Hepatocyte (in vitro differentiated cells): ENCODE measurements at regions not wholly inside any gene's neighbourhood (a gene's known extent, or its start where the extent isn't known, plus 50 kb on each side); places are given as distances from the start of the nearest gene placed in this dataset.

Source experiments
- DNase-seq: peaks from one replicate; pipeline ENCODE4 v3.0.0-alpha.2; 2016; ENCODE audit warnings: low spot score
- H2AFZ ChIP-seq: fragments of 200-600 bp; sonication (generic); 2 replicates; pipeline ENCODE4 v1.6.0; 2016; ENCODE audit warnings: antibody characterized with exemption, mild to moderate bottlenecking
- H3K27ac ChIP-seq: fragments of 200-600 bp; sonication (generic); 2 replicates; pipeline ENCODE4 v1.5.1; 2016; ENCODE audit warnings: mild to moderate bottlenecking
- H3K27me3 ChIP-seq: fragments of 200-600 bp; sonication (generic); 2 replicates; pipeline ENCODE4 v1.6.1; 2016
- H3K36me3 ChIP-seq: fragments of 200-600 bp; sonication (generic); replicated peaks from 2 replicates; pipeline ENCODE4 v1.5.1; 2016; ENCODE audit warnings: low read depth; ENCODE audit not compliant: insufficient read depth
- H3K4me1 ChIP-seq: fragments of 200-600 bp; sonication (generic); 2 replicates; pipeline ENCODE4 v1.5.1; 2016; ENCODE audit warnings: mild to moderate bottlenecking, moderate library complexity; ENCODE audit not compliant: insufficient read depth
- H3K4me2 ChIP-seq: fragments of 200-600 bp; sonication (generic); 2 replicates; pipeline ENCODE4 v1.6.0; 2016
- H3K4me3 ChIP-seq: fragments of 200-600 bp; sonication (generic); 2 replicates; pipeline ENCODE4 v1.5.1; 2016; ENCODE audit warnings: mild to moderate bottlenecking
- H3K79me2 ChIP-seq: fragments of 200-600 bp; sonication (generic); 2 replicates; pipeline ENCODE4 v1.6.0; 2017; ENCODE audit warnings: mild to moderate bottlenecking
- H3K9me2 ChIP-seq: fragments of 200-600 bp; sonication (generic); replicated peaks from 2 replicates; pipeline ENCODE4 v1.6.0; 2017; ENCODE audit warnings: mild to moderate bottlenecking; ENCODE audit not compliant: insufficient read depth
- H3K9me3 ChIP-seq: fragments of 200-600 bp; sonication (generic); 2 replicates; pipeline ENCODE4 v1.5.1; 2016; ENCODE audit warnings: low read depth, mild to moderate bottlenecking
- H4K20me1 ChIP-seq: fragments of 200-600 bp; sonication (generic); 2 replicates; pipeline ENCODE4 v1.6.0; 2016; ENCODE audit warnings: mild to moderate bottlenecking; ENCODE audit not compliant: insufficient read depth, poor library complexity, severe bottlenecking
- CTCF ChIP-seq: fragments of 200-600 bp; sonication (generic); IDR thresholded peaks from 2 replicates; pipeline ENCODE4 v1.5.1; 2016; ENCODE audit warnings: antibody characterized with exemption, mild to moderate bottlenecking; ENCODE audit not compliant: poor library complexity
- EZH2 ChIP-seq: fragments of 200-600 bp; sonication (generic); IDR thresholded peaks from 2 replicates; pipeline ENCODE4 v1.6.1; 2016; ENCODE audit warnings: antibody characterized with exemption, mild to moderate bottlenecking, borderline replicate concordance
- EZH2phosphoT487 ChIP-seq: fragments of 200-600 bp; sonication (generic); IDR thresholded peaks from one replicate; pipeline ENCODE4 v1.6.1; 2018; ENCODE audit warnings: antibody characterized with exemption, mild to moderate bottlenecking, low read depth, moderate library complexity; ENCODE audit not compliant: unreplicated experiment, severe bottlenecking
- WGBS: methylation state at CpG from one replicate; pipeline ENCODE4 v1.1.6; 2016; ENCODE audit warnings: low lambda C conversion rate; ENCODE audit errors: missing lambda C conversion rate; 5-methylcytosine and 5-hydroxymethylcytosine counted together

- Histone ChIP-seq H3K79me2 (no peaks in the 10 kb centered on the region), H3K4me1 (no peaks in the 10 kb centered on the region), H3K27me3 (no peaks in the 10 kb centered on the region), H3K4me2 (no peak overlapping the region), H3K9me2 (no peaks in the 10 kb centered on the region), H3K4me3 (no peak overlapping the region), H3K9me3 (no peaks in the 10 kb centered on the region), H2AFZ (no peak overlapping the region), H3K36me3 (no peaks in the 10 kb centered on the region), H3K27ac (no peak overlapping the region), H4K20me1 (no peaks in the 10 kb centered on the region)
- WGBS, result 77% methylated on average over 5 of the region's 5 CpGs
- no peak for DNase-seq
- TF ChIP-seq EZH2, result no peak
- no peak for TF ChIP-seq EZH2phosphoT487
- TF ChIP-seq CTCF, result no peak
Measured at GRCh38 chr6:98131290-98131990, 702.9 kb upstream of the POU3F2 start.

- Histone ChIP-seq H3K4me3 (no peak overlapping the region), H3K9me3 (no peaks in the 10 kb centered on the region), H3K27me3 (no peaks in the 10 kb centered on the region), H3K27ac (no peak overlapping the region), H3K4me1 (no peaks in the 10 kb centered on the region), H3K79me2 (no peaks in the 10 kb centered on the region), H3K36me3 (no peaks in the 10 kb centered on the region), H4K20me1 (no peaks in the 10 kb centered on the region), H3K4me2 (no peak overlapping the region), H3K9me2 (no peaks in the 10 kb centered on the region), H2AFZ (no peak overlapping the region)
- no peak for TF ChIP-seq EZH2
- WGBS, result 25% methylated on average over 4 of the region's 4 CpGs
- no peak for DNase-seq
Measured at GRCh38 chr6:98136333-98136732, 698.0 kb upstream of the POU3F2 start.

GRCh38 chr6:98137391-98137790 lies 697.0 kb upstream of the POU3F2 start:
- H3K4me1 ChIP-seq, result no peaks in the 10 kb centered on the region
- H3K9me2 ChIP-seq, result no peaks in the 10 kb centered on the region
- no peaks in the 10 kb centered on the region for H4K20me1 ChIP-seq
- DNase-seq, result no peak
- no peak overlapping the region for H3K4me2 ChIP-seq
- 6% methylated on average over 1 of the region's 1 CpG for WGBS
- H3K79me2 ChIP-seq, result no peaks in the 10 kb centered on the region
- no peaks in the 10 kb centered on the region for H3K9me3 ChIP-seq
- no peak overlapping the region for H3K27ac ChIP-seq
- no peaks in the 10 kb centered on the region for H3K36me3 ChIP-seq
- H2AFZ ChIP-seq, result no peak overlapping the region
- TF ChIP-seq EZH2 (no peak), CTCF (no peak), EZH2phosphoT487 (no peak)
- no peaks in the 10 kb centered on the region for H3K27me3 ChIP-seq
- H3K4me3 ChIP-seq, result no peak overlapping the region

DNA sequence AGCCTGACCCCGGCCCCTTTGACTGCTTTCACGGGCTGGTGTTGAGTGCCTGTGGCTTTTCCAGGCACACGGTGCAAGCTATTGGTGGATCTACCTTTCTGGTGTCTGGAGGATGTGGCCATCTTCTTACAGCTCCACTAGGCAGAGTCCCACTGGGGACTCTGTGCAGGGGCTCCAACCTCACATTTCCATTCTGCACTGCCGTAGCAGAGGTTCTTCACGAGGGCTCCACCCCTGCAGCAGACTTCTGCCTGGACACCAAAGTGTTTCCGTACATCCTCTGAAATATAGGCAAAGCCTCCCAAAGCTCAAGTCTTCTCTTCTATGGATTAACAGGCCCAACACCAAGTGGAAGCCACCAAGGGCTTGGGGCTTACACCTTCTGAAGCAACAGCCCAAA lies 691.5 kb upstream of the POU3F2 start:
- TF ChIP-seq EZH2, result no peak
- no peak for TF ChIP-seq CTCF
- TF ChIP-seq EZH2phosphoT487, result no peak
- H3K9me2 ChIP-seq, result no peaks in the 10 kb centered on the region
- H3K36me3 ChIP-seq, result no peaks in the 10 kb centered on the region
- H3K4me2 ChIP-seq, result no peak overlapping the region
- no peaks in the 10 kb centered on the region for H3K4me1 ChIP-seq
- no peak overlapping the region for H2AFZ ChIP-seq
- H3K4me3 ChIP-seq, result no peak overlapping the region
- DNase-seq, result no peak
- no peaks in the 10 kb centered on the region for H3K9me3 ChIP-seq
- no peak overlapping the region for H3K27ac ChIP-seq
- H4K20me1 ChIP-seq, result no peaks in the 10 kb centered on the region
- H3K79me2 ChIP-seq, result no peaks in the 10 kb centered on the region
- H3K27me3 ChIP-seq, result no peaks in the 10 kb centered on the region
- WGBS, result 88% methylated on average over 6 of the region's 6 CpGs
